ENCODE measurements at regions not wholly inside any gene's neighbourhood (a gene's known extent, or its start where the extent isn't known, plus 50 kb on each side); places are given as distances from the start of the nearest gene placed in this dataset.

- Histone ChIP-seq H3K4me3 (ENCODE audit: low read length in 2 of 2) (no peak overlapping the region), H4K8ac (ENCODE audit: low read depth, low read length) (no peak overlapping the region), H3K9me3 (replicated peaks in 1 of 2; ENCODE audit: control insufficient read depth in 2 of 2, insufficient read depth in 1 of 2, low read depth in 1 of 2, low read length in 2 of 2) (no peaks in the 10 kb centered on the region), H3K36me3 (replicated peaks in 1 of 2; ENCODE audit: control insufficient read depth in 2 of 2, insufficient read depth in 2 of 2, low read length in 2 of 2) (peaks cover 0 to 2% of the 10 kb centered on the region in 2 donors), H3K4me1 (ENCODE audit: control insufficient read depth in 2 of 2, insufficient read depth in 1 of 2, low read depth in 1 of 2, low read length in 2 of 2) (peaks cover 18 to 29% of the 10 kb centered on the region in 2 donors), H3K79me1 (ENCODE audit: low read depth, low read length) (peaks cover 6% of the 10 kb centered on the region), H3K14ac (ENCODE audit: low read length) (no peak overlapping the region), H2BK15ac (ENCODE audit: low read length) (no peak overlapping the region), H2AK5ac (ENCODE audit: low read depth, low read length) (peak overlapping the region; percentile 41), H3K4me2 (ENCODE audit: insufficient read depth, low read length, poor library complexity, severe bottlenecking) (no peak overlapping the region), H3K27ac (replicated peaks; ENCODE audit: low read length) (no peak overlapping the region), H3K18ac (ENCODE audit: low read length) (no peak overlapping the region), H2AFZ (ENCODE audit: low read length) (no peak overlapping the region), H3K9ac (ENCODE audit: low read depth, low read length, poor library complexity) (no peak overlapping the region), H3K27me3 (ENCODE audit: control insufficient read depth in 3 of 3, insufficient read depth in 3 of 3, low read depth in 1 of 3, low read length in 3 of 3) (peaks cover 0 to 8% (median 0%) of the 10 kb centered on the region in 3 experiments), H3K23ac (ENCODE audit: low read depth, low read length, poor library complexity) (no peak overlapping the region), H2BK5ac (ENCODE audit: low read length) (no peak overlapping the region), H3K4ac (ENCODE audit: low read length) (no peak overlapping the region), H4K91ac (ENCODE audit: low read depth, low read length, poor library complexity) (no peak overlapping the region), H2BK120ac (ENCODE audit: low read depth, low read length) (no peak overlapping the region), H2BK12ac (ENCODE audit: low read length) (no peak overlapping the region)
- WGBS, 2 donors (ENCODE audit: extremely low coverage in 2 of 2, insufficient read length in 2 of 2, insufficient replicate concordance in 1 of 2): no CpG with 5 or more reads among the region's 13 CpGs
- DNase-seq (ENCODE audit: low spot score): no peak
These were observed 50.1 kb upstream of the ECE1 start for GRCh38 chr1:21340230-21340945.
